ENCODE measurements at regions not wholly inside any gene's neighbourhood (a gene's known extent, or its start where the extent isn't known, plus 50 kb on each side); places are given as distances from the start of the nearest gene placed in this dataset.
"Not testable (repeated sequence)": the region's sequence is repeated elsewhere in the genome, so short reads cannot be mapped to it uniquely, and the experiment has no call there.

DNA sequence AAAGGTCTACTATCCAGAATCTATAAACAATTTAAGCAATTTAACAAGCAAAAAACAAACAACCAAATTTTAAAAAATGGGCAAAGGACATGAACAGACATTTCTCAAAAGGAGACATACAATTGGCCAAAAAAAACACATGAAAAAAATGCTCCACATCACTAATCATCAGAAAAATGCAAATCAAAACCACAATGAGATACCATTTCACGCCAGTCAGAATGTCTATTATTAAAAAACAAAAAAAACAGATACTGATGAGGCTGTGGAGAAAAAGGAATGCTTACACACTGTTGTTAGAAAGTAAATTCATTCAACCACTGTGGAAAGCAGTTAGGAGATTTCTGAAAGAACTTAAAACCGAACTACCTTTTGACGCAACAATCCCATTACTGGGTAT is 66.4 kb upstream of the SESTD1 start:
- TF ChIP-seq ZFX (IDR thresholded peaks at IDR 0.05): no peak
- TF ChIP-seq, protein P1, sequence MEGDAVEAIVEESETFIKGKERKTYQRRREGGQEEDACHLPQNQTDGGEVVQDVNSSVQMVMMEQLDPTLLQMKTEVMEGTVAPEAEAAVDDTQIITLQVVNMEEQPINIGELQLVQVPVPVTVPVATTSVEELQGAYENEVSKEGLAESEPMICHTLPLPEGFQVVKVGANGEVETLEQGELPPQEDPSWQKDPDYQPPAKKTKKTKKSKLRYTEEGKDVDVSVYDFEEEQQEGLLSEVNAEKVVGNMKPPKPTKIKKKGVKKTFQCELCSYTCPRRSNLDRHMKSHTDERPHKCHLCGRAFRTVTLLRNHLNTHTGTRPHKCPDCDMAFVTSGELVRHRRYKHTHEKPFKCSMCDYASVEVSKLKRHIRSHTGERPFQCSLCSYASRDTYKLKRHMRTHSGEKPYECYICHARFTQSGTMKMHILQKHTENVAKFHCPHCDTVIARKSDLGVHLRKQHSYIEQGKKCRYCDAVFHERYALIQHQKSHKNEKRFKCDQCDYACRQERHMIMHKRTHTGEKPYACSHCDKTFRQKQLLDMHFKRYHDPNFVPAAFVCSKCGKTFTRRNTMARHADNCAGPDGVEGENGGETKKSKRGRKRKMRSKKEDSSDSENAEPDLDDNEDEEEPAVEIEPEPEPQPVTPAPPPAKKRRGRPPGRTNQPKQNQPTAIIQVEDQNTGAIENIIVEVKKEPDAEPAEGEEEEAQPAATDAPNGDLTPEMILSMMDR (conservative IDR thresholded peaks at IDR 0.05): no peak
- H3K27ac ChIP-seq: no peak overlapping the region

DNA sequence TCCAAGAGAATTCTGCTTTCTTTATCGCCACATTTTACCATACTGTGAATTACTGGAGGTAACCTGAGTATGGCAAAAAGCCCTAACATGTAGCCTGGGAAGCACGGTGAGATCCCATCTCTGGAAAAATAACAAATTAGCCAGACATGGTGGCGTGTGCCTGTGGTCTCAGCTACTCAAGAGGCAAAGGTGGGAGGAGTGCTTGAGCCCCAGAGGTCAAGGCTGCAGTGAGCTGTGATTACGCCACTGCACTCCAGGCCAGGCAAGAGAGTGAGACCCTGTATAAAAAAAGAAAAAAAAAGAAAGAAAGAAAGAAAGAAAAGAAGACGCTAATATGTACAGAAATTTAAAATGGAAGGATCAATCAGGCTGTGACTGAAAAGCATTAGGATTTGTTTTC is 57.7 kb upstream of the SESTD1 start:
- TF ChIP-seq, protein P1 (conservative IDR thresholded peaks at IDR 0.05): no peak
- TF ChIP-seq ZFX (IDR thresholded peaks at IDR 0.05): no peak
- H3K27ac ChIP-seq: no peak overlapping the region

DNA sequence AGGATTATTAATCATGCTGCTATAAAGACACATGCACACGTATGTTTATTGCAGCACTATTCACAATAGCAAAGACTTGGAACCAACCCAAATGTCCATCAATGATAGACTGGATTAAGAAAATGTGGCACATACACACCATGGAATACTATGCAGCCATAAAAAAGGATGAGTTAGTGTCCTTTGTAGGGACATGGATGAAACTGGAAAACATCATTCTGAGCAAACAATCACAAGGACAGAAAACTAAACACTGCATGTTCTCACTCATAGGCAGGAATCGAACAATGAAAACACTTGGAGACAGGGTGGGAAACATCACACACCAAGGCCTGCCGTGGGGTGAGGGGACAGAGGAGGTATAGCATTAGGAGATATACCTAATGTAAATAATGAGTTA is 56.4 kb upstream of the SESTD1 start:
- not testable (repeated sequence) for H3K27ac ChIP-seq

DNA sequence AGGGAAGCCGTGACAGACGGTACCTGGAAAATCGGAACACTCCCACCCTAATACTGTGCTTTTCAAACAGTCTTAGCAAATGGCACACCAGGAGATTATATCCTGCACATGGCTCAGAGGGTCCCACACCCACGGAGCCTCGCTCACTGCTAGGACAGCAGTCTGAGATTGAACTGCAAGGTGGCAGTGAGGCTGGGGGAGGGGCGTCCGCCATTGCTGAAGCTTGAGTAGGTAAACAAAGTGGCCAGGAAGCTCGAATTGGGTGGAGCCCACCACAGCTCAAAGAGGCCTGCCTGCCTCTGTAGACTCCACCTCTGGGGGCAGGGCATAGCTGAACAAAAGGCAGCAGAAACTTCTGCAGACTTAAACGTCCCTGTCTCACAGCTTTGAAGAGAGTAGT is 50.1 kb upstream of the SESTD1 start:
- H3K27ac ChIP-seq: not testable (repeated sequence)

Measured in C4-2B (cell line).